ENCODE measurements at regions not wholly inside any gene's neighbourhood (a gene's known extent, or its start where the extent isn't known, plus 50 kb on each side); places are given as distances from the start of the nearest gene placed in this dataset.
"Not testable (repeated sequence)": the region's sequence is repeated elsewhere in the genome, so short reads cannot be mapped to it uniquely, and the experiment has no call there.

GRCh38 chr5:40355181-40355580 is 324.5 kb upstream of the PTGER4 start:
- Mint-ChIP-seq H3K36me3 (peaks cover 3 to 5% of the 10 kb centered on the region in 2 donors), H3K4me3 (no peak overlapping the region), H3K9me3 (peaks cover 2 to 10% (median 8%) of the 10 kb centered on the region in 8 donors), H3K27me3 (no peaks in the 10 kb centered on the region), H3K27ac (no peak overlapping the region), H3K4me1 (peaks cover 3 to 18% (median 12%) of the 10 kb centered on the region in 4 donors)
- no peak for DNase-seq
- no peak overlapping the region for H3K27ac ChIP-seq (ENCODE audit: low read depth, low read length)
- no peaks in the 10 kb centered on the region for H3K27me3 ChIP-seq (ENCODE audit: insufficient read depth, low read length)
- ChIA-PET POLR2A (ENCODE audit: partially characterized antibody) (no interaction called here), CTCF (ENCODE audit: partially characterized antibody) (no interaction called here)
- peaks cover 2% of the 10 kb centered on the region in 2 donors for H3K9me3 ChIP-seq (ENCODE audit: control insufficient read depth in 1 of 2, low read length in 2 of 2)
- peaks cover 8% of the 10 kb centered on the region for H3K4me1 ChIP-seq (ENCODE audit: insufficient read depth, low read length)
- H3K4me3 ChIP-seq (ENCODE audit: low read length in 2 of 2) = no peak overlapping the region
- intact Hi-C loops (cut with micrococcal nuclease) = no loop called here
- no peaks in the 10 kb centered on the region for H3K36me3 ChIP-seq (ENCODE audit: insufficient read depth, low read length)

GRCh38 chr5:40354171-40354570 is 325.5 kb upstream of the PTGER4 start:
- no peak for DNase-seq
- peaks cover 1 to 9% (median 6%) of the 10 kb centered on the region in 4 donors for H3K4me1 Mint-ChIP-seq
- no peaks in the 10 kb centered on the region for H3K36me3 ChIP-seq (ENCODE audit: insufficient read depth, low read length)
- H3K9me3 ChIP-seq (ENCODE audit: control insufficient read depth in 1 of 2, low read length in 2 of 2) = peaks cover 4 to 9% of the 10 kb centered on the region in 2 donors
- H3K4me3 ChIP-seq (ENCODE audit: low read length in 2 of 2) = no peak overlapping the region
- CTCF ChIA-PET (ENCODE audit: partially characterized antibody) = no interaction called here
- H3K36me3 Mint-ChIP-seq = peaks cover 4 to 15% of the 10 kb centered on the region in 2 donors
- H3K27me3 Mint-ChIP-seq = no peaks in the 10 kb centered on the region
- H3K9me3 Mint-ChIP-seq = peaks cover 2 to 20% (median 18%) of the 10 kb centered on the region in 8 donors
- H3K27ac ChIP-seq (ENCODE audit: low read depth, low read length) = no peak overlapping the region
- H3K27ac Mint-ChIP-seq = no peak overlapping the region
- H3K27me3 ChIP-seq (ENCODE audit: insufficient read depth, low read length) = no peaks in the 10 kb centered on the region
- intact Hi-C loops (cut with micrococcal nuclease) = no loop called here
- H3K4me3 Mint-ChIP-seq = no peak overlapping the region
- H3K4me1 ChIP-seq (ENCODE audit: insufficient read depth, low read length) = peaks cover under 1% of the 10 kb centered on the region
- POLR2A ChIA-PET (ENCODE audit: partially characterized antibody) = no interaction called here

- Mint-ChIP-seq H3K27ac (no peak overlapping the region), H3K27me3 (no peaks in the 10 kb centered on the region), H3K9me3 (peaks cover 2 to 27% (median 21%) of the 10 kb centered on the region in 8 donors), H3K4me1 (peaks cover under 1 to 9% (median 2%) of the 10 kb centered on the region in 4 donors), H3K36me3 (peaks cover 4 to 18% of the 10 kb centered on the region in 2 donors), H3K4me3 (no peak overlapping the region)
- Histone ChIP-seq H3K9me3 (ENCODE audit: control insufficient read depth in 1 of 2, low read length in 2 of 2) (peaks cover 4 to 9% of the 10 kb centered on the region in 2 donors), H3K27me3 (ENCODE audit: insufficient read depth, low read length) (no peaks in the 10 kb centered on the region), H3K4me3 (ENCODE audit: low read length in 2 of 2) (no peak overlapping the region), H3K4me1 (ENCODE audit: insufficient read depth, low read length) (no peaks in the 10 kb centered on the region), H3K27ac (ENCODE audit: low read depth, low read length) (no peak overlapping the region), H3K36me3 (ENCODE audit: insufficient read depth, low read length) (no peaks in the 10 kb centered on the region)
- DNase-seq = no peak
- intact Hi-C loops (cut with micrococcal nuclease) = no loop called here
- CTCF ChIA-PET (ENCODE audit: partially characterized antibody) = no interaction called here
- POLR2A ChIA-PET (ENCODE audit: partially characterized antibody) = no interaction called here
Observed at GRCh38 chr5:40353442-40353841, 326.3 kb upstream of the PTGER4 start.

- peaks cover 4 to 9% of the 10 kb centered on the region in 2 donors for H3K9me3 ChIP-seq (ENCODE audit: control insufficient read depth in 1 of 2, low read length in 2 of 2)
- ChIA-PET CTCF (ENCODE audit: partially characterized antibody) (no interaction called here), POLR2A (ENCODE audit: partially characterized antibody) (interaction anchor here (0.6 kb wide), 1 partner anchor 11 kb away, joined by 3 read pairs; no protein-coding TSS in a partner anchor)
- no peak overlapping the region for H3K4me3 ChIP-seq (ENCODE audit: low read length in 2 of 2)
- Mint-ChIP-seq H3K36me3 (peaks cover 4 to 18% of the 10 kb centered on the region in 2 donors), H3K4me1 (peaks cover 0 to 3% (median 0%) of the 10 kb centered on the region in 4 donors), H3K9me3 (peaks cover 0 to 32% (median 23%) of the 10 kb centered on the region in 8 donors), H3K4me3 (no peak overlapping the region), H3K27me3 (no peaks in the 10 kb centered on the region), H3K27ac (peak overlapping the region in 1 of 7 donors; percentile 14)
- intact Hi-C loops (cut with micrococcal nuclease) = no loop called here
- no peaks in the 10 kb centered on the region for H3K4me1 ChIP-seq (ENCODE audit: insufficient read depth, low read length)
- H3K27me3 ChIP-seq (ENCODE audit: insufficient read depth, low read length) = no peaks in the 10 kb centered on the region
- H3K36me3 ChIP-seq (ENCODE audit: insufficient read depth, low read length) = no peaks in the 10 kb centered on the region
- H3K27ac ChIP-seq (ENCODE audit: low read depth, low read length) = no peak overlapping the region
- no peak for DNase-seq
Observed at GRCh38 chr5:40347981-40348725, 331.6 kb upstream of the PTGER4 start.

- peaks cover 0 to 32% (median 23%) of the 10 kb centered on the region in 8 donors for H3K9me3 Mint-ChIP-seq
- H3K4me3 Mint-ChIP-seq = no peak overlapping the region
- H3K9me3 ChIP-seq (ENCODE audit: control insufficient read depth in 1 of 2, low read length in 2 of 2) = peaks cover 4 to 9% of the 10 kb centered on the region in 2 donors
- H3K36me3 Mint-ChIP-seq = peaks cover 4 to 18% of the 10 kb centered on the region in 2 donors
- intact Hi-C loops (cut with micrococcal nuclease) = no loop called here
- H3K27ac Mint-ChIP-seq = no peak overlapping the region
- ChIA-PET POLR2A (ENCODE audit: partially characterized antibody) (no interaction called here), CTCF (ENCODE audit: partially characterized antibody) (no interaction called here)
- no peaks in the 10 kb centered on the region for H3K27me3 ChIP-seq (ENCODE audit: insufficient read depth, low read length)
- H3K27ac ChIP-seq (ENCODE audit: low read depth, low read length) = no peak overlapping the region
- H3K4me1 ChIP-seq (ENCODE audit: insufficient read depth, low read length) = no peaks in the 10 kb centered on the region
- H3K4me1 Mint-ChIP-seq = peaks cover 0 to 3% (median 0%) of the 10 kb centered on the region in 4 donors
- no peaks in the 10 kb centered on the region for H3K36me3 ChIP-seq (ENCODE audit: insufficient read depth, low read length)
- H3K4me3 ChIP-seq (ENCODE audit: low read length in 2 of 2) = no peak overlapping the region
- DNase-seq = no peak
- no peaks in the 10 kb centered on the region for H3K27me3 Mint-ChIP-seq
Observed at GRCh38 chr5:40346901-40347300, 332.8 kb upstream of the PTGER4 start.

GRCh38 chr5:40338434-40338833 is 341.3 kb upstream of the PTGER4 start:
- intact Hi-C loops (cut with micrococcal nuclease) = loop anchor here (10.0 kb wide), 1 partner anchor 124 kb away; no protein-coding TSS in a partner anchor
- H3K27ac Mint-ChIP-seq = peak overlapping the region; percentile 17 to 81 (median 66)
- POLR2A ChIA-PET (ENCODE audit: partially characterized antibody); H3K27ac ChIP-seq (ENCODE audit: low read depth, low read length); H3K36me3 ChIP-seq (ENCODE audit: insufficient read depth, low read length); H3K27me3 Mint-ChIP-seq; H3K9me3 Mint-ChIP-seq; H3K4me3 ChIP-seq (ENCODE audit: low read length in 2 of 2); CTCF ChIA-PET (ENCODE audit: partially characterized antibody); H3K27me3 ChIP-seq (ENCODE audit: insufficient read depth, low read length); H3K36me3 Mint-ChIP-seq; H3K9me3 ChIP-seq (ENCODE audit: control insufficient read depth in 1 of 2, low read length in 2 of 2): not testable (repeated sequence)
- peaks cover 28 to 46% (median 34%) of the 10 kb centered on the region in 4 donors for H3K4me1 Mint-ChIP-seq
- H3K4me3 Mint-ChIP-seq = peak overlapping the region in 7 of 8 donors; percentile 1 to 68 (median 28)
- DNase-seq = peak in 1 of 5 donors; percentile 7
- peaks cover 10% of the 10 kb centered on the region for H3K4me1 ChIP-seq (ENCODE audit: insufficient read depth, low read length)

GRCh38 chr5:40334242-40334635 is 345.5 kb upstream of the PTGER4 start:
- Histone ChIP-seq H3K9me3 (ENCODE audit: control insufficient read depth in 1 of 2, low read length in 2 of 2) (no peaks in the 10 kb centered on the region), H3K4me1 (ENCODE audit: insufficient read depth, low read length) (peaks cover 17% of the 10 kb centered on the region), H3K4me3 (ENCODE audit: low read length in 2 of 2) (no peak overlapping the region), H3K27me3 (ENCODE audit: insufficient read depth, low read length) (no peaks in the 10 kb centered on the region), H3K27ac (ENCODE audit: low read depth, low read length) (no peak overlapping the region), H3K36me3 (ENCODE audit: insufficient read depth, low read length) (no peaks in the 10 kb centered on the region)
- DNase-seq = no peak
- CTCF ChIA-PET (ENCODE audit: partially characterized antibody) = interaction anchor here (0.6 to 1.3 kb wide), 2 partner anchors 155 to 335 kb away, joined by 3 read pairs; no protein-coding TSS in a partner anchor
- Mint-ChIP-seq H3K27me3 (no peaks in the 10 kb centered on the region), H3K4me1 (peaks cover 30 to 47% (median 37%) of the 10 kb centered on the region in 4 donors), H3K4me3 (no peak overlapping the region), H3K9me3 (peaks cover 0 to 4% (median 0%) of the 10 kb centered on the region in 8 donors), H3K27ac (no peak overlapping the region), H3K36me3 (peaks cover 0 to 1% of the 10 kb centered on the region in 2 donors)
- intact Hi-C loops (cut with micrococcal nuclease) = loop anchor here (10.0 kb wide), 1 partner anchor 119 kb away; no protein-coding TSS in a partner anchor
- POLR2A ChIA-PET (ENCODE audit: partially characterized antibody) = no interaction called here
